Smooth muscle cell (in vitro differentiated cells): ENCODE measurements at regions not wholly inside any gene's neighbourhood (a gene's known extent, or its start where the extent isn't known, plus 50 kb on each side); places are given as distances from the start of the nearest gene placed in this dataset.

Source experiments
- DNase-seq: peaks from one replicate; lab custom pipeline; 2025; ENCODE audit not compliant: unreplicated experiment; lab: John Stamatoyannopoulos, UW
- H2AFZ ChIP-seq: fragments of 200-600 bp; sonication (generic); 2 replicates; pipeline ENCODE4 v1.6.0; 2016; ENCODE audit warnings: antibody characterized with exemption, low read depth, mild to moderate bottlenecking
- H3F3A ChIP-seq: fragments of 200-600 bp; sonication (generic); 2 replicates; pipeline ENCODE4 v1.6.0; 2017; ENCODE audit warnings: antibody characterized with exemption, low read depth
- H3K27ac ChIP-seq: fragments of 200-600 bp; sonication (generic); 2 replicates; pipeline ENCODE4 v1.5.1; 2016; ENCODE audit warnings: low read depth, mild to moderate bottlenecking
- H3K27me3 ChIP-seq: fragments of 200-600 bp; sonication (generic); 2 replicates; pipeline ENCODE4 v1.6.1; 2016; ENCODE audit warnings: low read depth, mild to moderate bottlenecking
- H3K36me3 ChIP-seq: fragments of 200-600 bp; sonication (generic); 2 replicates; pipeline ENCODE4 v1.5.1; 2016; ENCODE audit warnings: low read depth
- H3K4me1 ChIP-seq: fragments of 200-600 bp; sonication (generic); 2 replicates; pipeline ENCODE4 v1.5.1; 2016; ENCODE audit warnings: low read depth
- H3K4me2 ChIP-seq: fragments of 200-600 bp; sonication (generic); 2 replicates; pipeline ENCODE4 v1.6.0; 2016; ENCODE audit warnings: mild to moderate bottlenecking
- H3K4me3 ChIP-seq: fragments of 200-600 bp; sonication (generic); 2 replicates; pipeline ENCODE4 v1.5.1; 2016; ENCODE audit warnings: mild to moderate bottlenecking
- H3K79me2 ChIP-seq: fragments of 200-600 bp; sonication (generic); 2 replicates; pipeline ENCODE4 v1.6.0; 2016; ENCODE audit warnings: low read depth, mild to moderate bottlenecking
- H3K9ac ChIP-seq: fragments of 200-600 bp; sonication (generic); 2 replicates; pipeline ENCODE4 v1.6.0; 2016; ENCODE audit warnings: low read depth
- H3K9me3 ChIP-seq: fragments of 200-600 bp; sonication (generic); replicated peaks from 2 replicates; pipeline ENCODE4 v1.5.1; 2016; ENCODE audit warnings: low read depth
- H4K20me1 ChIP-seq: fragments of 200-600 bp; sonication (generic); 2 replicates; pipeline ENCODE4 v1.6.0; 2016; ENCODE audit warnings: low read depth
- CTCF ChIP-seq: fragments of 200-600 bp; sonication (generic); IDR thresholded peaks from 2 replicates; pipeline ENCODE4 v1.5.1; 2017; ENCODE audit warnings: borderline replicate concordance, mild to moderate bottlenecking, antibody characterized with exemption; ENCODE audit not compliant: insufficient read depth, poor library complexity, severe bottlenecking
- WGBS: methylation state at CpG from one replicate; pipeline ENCODE4 v1.1.7; 2016; ENCODE audit warnings: low lambda C conversion rate; 5-methylcytosine and 5-hydroxymethylcytosine counted together

GRCh38 chr3:152093901-152094300 is 174.8 kb upstream of the MBNL1 start:
- Histone ChIP-seq H3K4me1 (no peaks in the 10 kb centered on the region), H3K27me3 (no peaks in the 10 kb centered on the region), H3K36me3 (no peaks in the 10 kb centered on the region), H3K9ac (no peak overlapping the region), H3K79me2 (no peaks in the 10 kb centered on the region), H3F3A (no peaks in the 10 kb centered on the region), H2AFZ (no peak overlapping the region), H3K4me2 (no peak overlapping the region), H3K9me3 (no peaks in the 10 kb centered on the region), H4K20me1 (no peaks in the 10 kb centered on the region), H3K27ac (no peak overlapping the region), H3K4me3 (no peak overlapping the region)
- no peak for TF ChIP-seq CTCF
- DNase-seq: no peak

GRCh38 chr3:152094406-152094805 is 174.3 kb upstream of the MBNL1 start:
- Histone ChIP-seq H3F3A (no peaks in the 10 kb centered on the region), H3K9me3 (no peaks in the 10 kb centered on the region), H3K9ac (no peak overlapping the region), H3K27ac (no peak overlapping the region), H3K4me1 (no peaks in the 10 kb centered on the region), H4K20me1 (no peaks in the 10 kb centered on the region), H3K36me3 (no peaks in the 10 kb centered on the region), H3K4me3 (no peak overlapping the region), H3K4me2 (no peak overlapping the region), H2AFZ (no peak overlapping the region), H3K27me3 (no peaks in the 10 kb centered on the region), H3K79me2 (no peaks in the 10 kb centered on the region)
- TF ChIP-seq CTCF: no peak
- no peak for DNase-seq

- no peak overlapping the region for H2AFZ ChIP-seq
- no peak for DNase-seq
- TF ChIP-seq CTCF: no peak
Measured at GRCh38 chr3:152095472-152095871, 173.3 kb upstream of the MBNL1 start.

GRCh38 chr3:152096280-152096906 is 172.3 kb upstream of the MBNL1 start:
- Histone ChIP-seq H3F3A (no peaks in the 10 kb centered on the region), H3K27me3 (no peaks in the 10 kb centered on the region)
- 97% methylated on average over 5 of the region's 5 CpGs for WGBS

More at GRCh38 chr3:152095472-152095871, 173.3 kb upstream of the MBNL1 start:
- Histone ChIP-seq H3K4me2 (no peak overlapping the region), H4K20me1 (no peaks in the 10 kb centered on the region), H3K4me3 (no peak overlapping the region), H3K27me3 (no peaks in the 10 kb centered on the region), H3K9ac (no peak overlapping the region), H3K27ac (no peak overlapping the region), H3K79me2 (no peaks in the 10 kb centered on the region), H3F3A (no peaks in the 10 kb centered on the region), H3K4me1 (no peaks in the 10 kb centered on the region), H3K36me3 (no peaks in the 10 kb centered on the region), H3K9me3 (no peaks in the 10 kb centered on the region)

More at GRCh38 chr3:152096280-152096906, 172.3 kb upstream of the MBNL1 start:
- no peak for TF ChIP-seq CTCF
- Histone ChIP-seq H3K4me1 (no peaks in the 10 kb centered on the region), H3K36me3 (no peaks in the 10 kb centered on the region), H3K9ac (no peak overlapping the region), H4K20me1 (no peaks in the 10 kb centered on the region), H3K9me3 (no peaks in the 10 kb centered on the region), H3K4me3 (no peak overlapping the region), H3K79me2 (no peaks in the 10 kb centered on the region), H2AFZ (no peak overlapping the region), H3K4me2 (no peak overlapping the region), H3K27ac (no peak overlapping the region)
- DNase-seq: no peak
